Calu3 (cell line): ENCODE measurements at regions not wholly inside any gene's neighbourhood (a gene's known extent, or its start where the extent isn't known, plus 50 kb on each side); places are given as distances from the start of the nearest gene placed in this dataset.

Source experiments
- BruUV-seq: library from RNA; stranded (reverse); fragments of 400-500 nt; replicated peaks from 2 replicates; lab custom pipeline; 2021; lab: Mats Ljungman, UMichigan
- CTCF ChIA-PET: fragments of 300-600 bp; sonication (Branson Sonifier 250); formaldehyde crosslinking; loops from one replicate; lab custom pipeline; 2022; ENCODE audit warnings: antibody characterized with exemption; lab: Charles Lee
- DNase-seq: peaks from one replicate; pipeline ENCODE4 v3.0.0; 2022
- H3K27ac Mint-ChIP-seq: one replicate; pipeline ENCODE4 v1.8.0; 2022; ENCODE audit warnings: mixed read lengths; ENCODE audit not compliant: unreplicated experiment
- H3K27me3 Mint-ChIP-seq: one replicate; pipeline ENCODE4 v1.8.0; 2022; ENCODE audit warnings: mixed read lengths; ENCODE audit not compliant: unreplicated experiment
- H3K36me3 Mint-ChIP-seq: one replicate; pipeline ENCODE4 v1.8.0; 2022; ENCODE audit warnings: mild to moderate bottlenecking, moderate library complexity, mixed read lengths; ENCODE audit not compliant: insufficient read depth, unreplicated experiment
- H3K4me1 Mint-ChIP-seq: one replicate; pipeline ENCODE4 v1.8.0; 2022; ENCODE audit warnings: mild to moderate bottlenecking, low read depth, mixed read lengths; ENCODE audit not compliant: unreplicated experiment
- H3K4me3 Mint-ChIP-seq: one replicate; pipeline ENCODE4 v1.8.0; 2022; ENCODE audit warnings: mild to moderate bottlenecking, low read depth, moderate library complexity, mixed read lengths; ENCODE audit not compliant: unreplicated experiment
- H3K9me3 Mint-ChIP-seq: one replicate; pipeline ENCODE4 v1.8.0; 2022; ENCODE audit warnings: low read depth, mixed read lengths; ENCODE audit not compliant: unreplicated experiment
- intact Hi-C: fragments of 100-400 bp; cut with micrococcal nuclease; formaldehyde crosslinking; loops from one replicate; pipeline ENCODE4 v1.10.0; 2022; ENCODE audit not compliant: unreplicated experiment
- TF ChIP-seq, protein P1 (sequence below): fragments of 200-600 bp; IDR thresholded peaks from one replicate; pipeline ENCODE4 v1.8.0; 2022; ENCODE audit warnings: antibody characterized with exemption; ENCODE audit not compliant: unreplicated experiment

DNA sequence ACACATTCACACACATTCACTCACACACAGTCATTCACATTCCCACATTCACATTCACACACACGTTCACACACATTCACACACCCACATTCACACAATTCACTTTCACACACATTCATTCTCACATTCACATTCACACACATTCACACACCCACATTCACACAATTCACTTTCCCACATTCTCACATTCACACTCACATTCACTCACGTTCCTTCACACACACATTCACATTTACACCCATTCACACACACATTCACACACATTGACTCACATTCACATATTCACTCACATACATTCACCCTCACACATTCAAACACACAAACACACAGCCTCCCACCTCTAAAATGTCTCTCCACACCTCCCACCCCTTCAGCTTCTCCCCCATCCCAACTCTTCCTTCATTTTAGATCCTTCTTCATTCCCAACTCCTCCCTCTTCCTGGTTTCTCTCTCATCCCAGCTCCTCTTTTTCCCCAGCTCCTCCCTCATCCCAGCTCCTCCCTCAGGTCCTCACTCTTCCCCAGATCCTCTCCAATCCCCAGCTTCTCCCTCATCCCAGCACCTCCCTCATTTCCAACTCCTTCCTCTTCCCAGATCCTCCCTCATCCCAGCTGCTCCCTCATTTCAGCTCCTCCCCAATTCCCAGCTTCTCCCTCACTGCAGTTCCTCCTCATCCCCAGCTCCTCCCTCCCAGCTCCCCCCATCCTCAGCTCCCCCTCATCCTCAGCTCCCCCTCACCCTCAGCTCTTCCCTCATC is 111.0 kb downstream of the FAM53A start:
- CTCF ChIA-PET, result interaction anchor here (0.6 kb wide), 1 partner anchor 201 kb away, joined by 3 read pairs; no protein-coding TSS in a partner anchor
- no peaks in the 10 kb centered on the region for H3K4me1 Mint-ChIP-seq

DNA sequence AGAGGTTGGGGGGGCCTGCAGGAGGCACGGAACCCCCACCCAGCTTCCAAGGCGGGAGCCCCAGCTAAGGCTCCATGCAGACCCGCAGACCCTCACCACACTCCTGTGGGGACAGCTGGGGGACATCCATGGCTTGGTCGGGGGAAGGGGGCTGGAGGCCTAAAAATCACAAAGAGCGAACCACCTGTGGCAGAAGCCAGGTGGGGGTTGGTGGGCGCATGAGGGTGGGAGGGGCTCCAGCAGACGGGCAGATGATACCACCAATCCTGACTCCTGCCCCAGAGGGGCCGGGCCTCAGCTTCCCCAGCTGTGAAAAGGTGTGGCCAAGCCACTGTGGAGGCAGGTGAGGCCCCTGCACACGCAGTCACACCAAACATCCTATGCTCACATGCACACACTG is 111.6 kb downstream of the FAM53A start:
- no TSS peak for BruUV-seq
- CTCF ChIA-PET, result no interaction called here
- no peaks in the 10 kb centered on the region for H3K4me1 Mint-ChIP-seq
- peaks cover 56% of the 10 kb centered on the region for H3K27me3 Mint-ChIP-seq
- no peak overlapping the region for H3K27ac Mint-ChIP-seq
- no peaks in the 10 kb centered on the region for H3K9me3 Mint-ChIP-seq
- TF ChIP-seq, protein P1, sequence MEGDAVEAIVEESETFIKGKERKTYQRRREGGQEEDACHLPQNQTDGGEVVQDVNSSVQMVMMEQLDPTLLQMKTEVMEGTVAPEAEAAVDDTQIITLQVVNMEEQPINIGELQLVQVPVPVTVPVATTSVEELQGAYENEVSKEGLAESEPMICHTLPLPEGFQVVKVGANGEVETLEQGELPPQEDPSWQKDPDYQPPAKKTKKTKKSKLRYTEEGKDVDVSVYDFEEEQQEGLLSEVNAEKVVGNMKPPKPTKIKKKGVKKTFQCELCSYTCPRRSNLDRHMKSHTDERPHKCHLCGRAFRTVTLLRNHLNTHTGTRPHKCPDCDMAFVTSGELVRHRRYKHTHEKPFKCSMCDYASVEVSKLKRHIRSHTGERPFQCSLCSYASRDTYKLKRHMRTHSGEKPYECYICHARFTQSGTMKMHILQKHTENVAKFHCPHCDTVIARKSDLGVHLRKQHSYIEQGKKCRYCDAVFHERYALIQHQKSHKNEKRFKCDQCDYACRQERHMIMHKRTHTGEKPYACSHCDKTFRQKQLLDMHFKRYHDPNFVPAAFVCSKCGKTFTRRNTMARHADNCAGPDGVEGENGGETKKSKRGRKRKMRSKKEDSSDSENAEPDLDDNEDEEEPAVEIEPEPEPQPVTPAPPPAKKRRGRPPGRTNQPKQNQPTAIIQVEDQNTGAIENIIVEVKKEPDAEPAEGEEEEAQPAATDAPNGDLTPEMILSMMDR, result no peak
- DNase-seq, result no peak
- H3K36me3 Mint-ChIP-seq, result no peaks in the 10 kb centered on the region
- intact Hi-C loops, result no loop called here
- H3K4me3 Mint-ChIP-seq, result no peak overlapping the region

More for the DNA sequence above, 111.0 kb downstream of the FAM53A start:
- intact Hi-C loops, result no loop called here
- no peak for DNase-seq
- no peak overlapping the region for H3K4me3 Mint-ChIP-seq
- no TSS peak for BruUV-seq
- no peak overlapping the region for H3K27ac Mint-ChIP-seq
- TF ChIP-seq, protein P1, result no peak
- no peaks in the 10 kb centered on the region for H3K9me3 Mint-ChIP-seq
- no peaks in the 10 kb centered on the region for H3K36me3 Mint-ChIP-seq
- peaks cover 56% of the 10 kb centered on the region for H3K27me3 Mint-ChIP-seq

DNA sequence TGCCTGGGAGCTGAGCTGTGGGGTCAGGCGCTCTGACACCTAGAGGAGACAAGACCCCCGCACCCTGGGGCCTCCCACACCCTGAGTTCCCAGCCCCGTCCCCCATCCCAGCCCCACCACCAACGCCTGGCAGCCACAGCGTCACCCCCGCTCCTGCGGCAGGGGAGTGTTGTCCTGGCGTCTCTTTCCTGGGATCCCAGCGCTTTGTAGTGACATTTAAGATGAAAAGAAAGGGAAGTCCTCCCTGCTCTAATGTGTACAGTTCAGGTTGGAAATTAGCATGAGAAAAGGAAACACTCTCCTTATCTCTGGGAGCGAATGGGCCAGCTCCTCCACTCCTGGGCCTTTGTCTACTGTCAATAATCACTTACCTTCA is 112.1 kb downstream of the FAM53A start:
- Mint-ChIP-seq H3K36me3 (no peaks in the 10 kb centered on the region), H3K27me3 (peaks cover 56% of the 10 kb centered on the region), H3K4me3 (no peak overlapping the region), H3K9me3 (no peaks in the 10 kb centered on the region), H3K27ac (no peak overlapping the region), H3K4me1 (no peaks in the 10 kb centered on the region)
- TF ChIP-seq, protein P1, result no peak
- intact Hi-C loops, result no loop called here
- BruUV-seq, result no TSS peak
- CTCF ChIA-PET, result no interaction called here
- no peak for DNase-seq

DNA sequence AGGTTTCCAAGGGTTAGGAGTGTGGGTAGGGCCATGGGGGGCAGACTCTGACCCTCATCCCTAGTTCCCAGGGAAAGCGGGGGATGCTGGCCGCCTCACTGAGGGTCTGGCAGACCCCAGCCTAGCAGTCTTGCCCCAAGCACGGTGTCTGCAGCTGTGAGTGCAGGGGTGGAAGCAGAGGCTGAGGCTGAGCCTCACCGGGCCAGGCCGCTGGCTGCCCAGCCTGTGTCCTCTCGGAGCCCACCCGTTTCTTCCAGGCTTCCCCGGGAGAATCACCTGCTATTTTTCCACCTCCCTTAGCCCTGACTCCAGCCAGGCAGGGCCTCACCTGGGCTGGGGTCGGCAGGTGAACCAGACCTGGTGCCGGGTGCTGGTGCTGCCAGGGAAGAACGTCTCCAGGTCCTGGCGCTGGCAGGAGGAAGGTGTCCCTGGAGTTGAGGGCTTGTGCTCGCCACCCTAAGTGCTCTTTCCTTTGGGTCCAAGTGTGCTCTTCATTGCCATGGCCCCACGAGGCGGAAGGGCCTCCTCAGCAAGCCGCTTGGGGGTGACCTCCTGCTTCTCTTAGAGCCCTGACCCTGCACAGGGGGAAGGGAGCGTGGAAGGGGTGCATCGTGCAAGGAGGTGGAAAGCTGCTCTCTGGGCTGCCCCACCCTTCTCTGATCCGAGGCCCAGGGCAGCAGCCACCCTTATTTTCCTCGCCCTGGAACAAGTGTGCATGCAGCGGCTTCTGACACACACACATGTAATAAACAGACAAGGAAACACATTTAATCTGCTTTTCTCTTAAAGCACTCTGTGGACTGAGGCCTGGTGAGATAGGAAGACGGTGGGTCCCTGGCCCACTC is 112.7 kb downstream of the FAM53A start:
- no peak for DNase-seq
- H3K27ac Mint-ChIP-seq, result no peak overlapping the region
- TF ChIP-seq, protein P1, result no peak
- CTCF ChIA-PET, result no interaction called here
- no peaks in the 10 kb centered on the region for H3K9me3 Mint-ChIP-seq
- H3K4me3 Mint-ChIP-seq, result no peak overlapping the region
- H3K27me3 Mint-ChIP-seq, result peaks cover 50% of the 10 kb centered on the region
- intact Hi-C loops, result no loop called here
- no peaks in the 10 kb centered on the region for H3K4me1 Mint-ChIP-seq
- BruUV-seq, result no TSS peak
- no peaks in the 10 kb centered on the region for H3K36me3 Mint-ChIP-seq
